H1 (cell line): ENCODE measurements at regions not wholly inside any gene's neighbourhood (a gene's known extent, or its start where the extent isn't known, plus 50 kb on each side); places are given as distances from the start of the nearest gene placed in this dataset.

ENCODE experiments used
- CTCF ChIA-PET: fragments of 300-600 bp; sonication (Branson Sonifier 250); formaldehyde crosslinking; loops from one replicate; lab custom pipeline; 2021; ENCODE audit not compliant: partially characterized antibody; lab: Charles Lee
- POLR2A ChIA-PET: fragments of 300-600 bp; sonication (Branson Sonifier 250); formaldehyde crosslinking; loops from one replicate; lab custom pipeline; 2021; ENCODE audit warnings: inconsistent platforms; ENCODE audit not compliant: partially characterized antibody; lab: Charles Lee
- DNase-seq, 2 experiments: peaks; one replicate each; pipeline versions ENCODE4 v3.0.0 to v3.0.0-alpha.2; 2010 to 2022; ENCODE audit warnings: low spot score in 2 of 2, low read depth in 1 of 2, mixed read lengths in 1 of 2
- FAIRE-seq: peaks from 2 replicates; lab custom pipeline; 2011; peaks lifted over from hg19 to GRCh38; lab: Jason Lieb, UNC
- H2AFZ ChIP-seq: 2 replicates; pipeline ENCODE4 v1.8.1; 2012; ENCODE audit warnings: low read length, inconsistent platforms
- H2AK5ac ChIP-seq: 2 replicates; pipeline ENCODE4 v1.6.1; 2013; ENCODE audit warnings: low read depth, low read length
- H2BK120ac ChIP-seq: replicated peaks from 2 replicates; pipeline ENCODE3; 2013; ENCODE audit warnings: low read depth, low read length, inconsistent platforms
- H2BK12ac ChIP-seq: 2 replicates; pipeline ENCODE4 v1.6.1; 2013; ENCODE audit warnings: low read depth, low read length
- H2BK15ac ChIP-seq: 2 replicates; pipeline ENCODE4 v1.6.1; 2013; ENCODE audit warnings: low read length
- H2BK20ac ChIP-seq: 2 replicates; pipeline ENCODE4 v1.6.1; 2013; ENCODE audit warnings: low read length
- H2BK5ac ChIP-seq: 2 replicates; pipeline ENCODE4 v1.6.1; 2013; ENCODE audit warnings: low read depth, low read length
- H3K14ac ChIP-seq: 2 replicates; pipeline ENCODE4 v1.6.1; 2013; ENCODE audit warnings: inconsistent platforms; ENCODE audit not compliant: insufficient read length
- H3K18ac ChIP-seq: 2 replicates; pipeline ENCODE4 v1.6.1; 2013; ENCODE audit warnings: low read length; ENCODE audit errors: extremely low read depth
- H3K23ac ChIP-seq: 2 replicates; pipeline ENCODE4 v1.6.1; 2013; ENCODE audit warnings: inconsistent platforms; ENCODE audit not compliant: insufficient read length
- H3K23me2 ChIP-seq: 2 replicates; pipeline ENCODE4 v1.6.1; 2013; ENCODE audit warnings: low read depth, low read length
- H3K27ac ChIP-seq: 2 replicates; pipeline ENCODE4 v1.6.1; 2011; ENCODE audit warnings: low read depth, low read length, inconsistent platforms
- H3K27me3 ChIP-seq, 4 experiments: replicated peaks in 1 of 4; 1 replicate in 1 of 4; 2 replicates in 3 of 4; pipeline versions ENCODE4 v1.6.1 to v1.8.1; 2011 to 2013; ENCODE audit warnings: low read length in 3 of 4, mild to moderate bottlenecking in 3 of 4, inconsistent platforms in 2 of 4, mixed read lengths in 2 of 4, moderate library complexity in 1 of 4; ENCODE audit not compliant: control insufficient read depth in 3 of 4, insufficient read depth in 3 of 4; ENCODE audit errors: extremely low read depth in 1 of 4
- H3K36me3 ChIP-seq, 4 experiments: 2 replicates each; pipeline versions ENCODE4 v1.6.1 to v1.8.1; 2011 to 2013; ENCODE audit warnings: mild to moderate bottlenecking in 4 of 4, low read length in 3 of 4, moderate library complexity in 2 of 4, control low read depth in 1 of 4, inconsistent platforms in 1 of 4; ENCODE audit not compliant: insufficient read depth in 4 of 4, control insufficient read depth in 2 of 4
- H3K4ac ChIP-seq: replicated peaks from 2 replicates; pipeline ENCODE3; 2013; ENCODE audit warnings: low read length, low read depth, mixed read lengths, inconsistent platforms; ENCODE audit not compliant: insufficient read length
- H3K4me1 ChIP-seq, 4 experiments: replicated peaks in 1 of 4; 1 replicate in 1 of 4; 2 replicates in 3 of 4; pipeline versions ENCODE4 v1.6.1 to v1.8.1; 2011 to 2013; ENCODE audit warnings: low read length in 3 of 4, inconsistent platforms in 2 of 4, mixed read lengths in 1 of 4; ENCODE audit not compliant: insufficient read depth in 4 of 4, control insufficient read depth in 3 of 4
- H3K4me2 ChIP-seq, 2 experiments: 2 replicates each; pipeline versions ENCODE4 v1.6.1 to v1.8.1; 2011 to 2013; ENCODE audit warnings: low read depth in 2 of 2, low read length in 2 of 2, control low read depth in 1 of 2, inconsistent platforms in 1 of 2, mild to moderate bottlenecking in 1 of 2; ENCODE audit not compliant: insufficient read depth in 1 of 2
- H3K4me3 ChIP-seq, 4 experiments: fragments of 200-600, 300-600 bp in 1 of 4; sonication (generic), shearing (Covaris generic), sonication (Bioruptor Twin) in 1 of 4; 2 replicates each; pipeline versions ENCODE4 v1.5.1 to v1.8.1; 2011 to 2016; ENCODE audit warnings: low read length in 4 of 4, low read depth in 3 of 4, control low read depth in 2 of 4, inconsistent platforms in 2 of 4, mild to moderate bottlenecking in 2 of 4, mixed read lengths in 1 of 4, moderate library complexity in 1 of 4; ENCODE audit not compliant: insufficient read depth in 2 of 4; ENCODE audit errors: extremely low read depth in 1 of 4
- H3K56ac ChIP-seq: replicated peaks from 2 replicates; pipeline ENCODE3; 2013; ENCODE audit warnings: low read depth, mild to moderate bottlenecking, mixed read lengths, low read length, inconsistent platforms; ENCODE audit not compliant: insufficient read length
- H3K79me1 ChIP-seq: 2 replicates; pipeline ENCODE4 v1.6.1; 2013; ENCODE audit warnings: low read depth, low read length, control low read depth
- H3K79me2 ChIP-seq, 2 experiments: 2 replicates each; pipeline versions ENCODE4 v1.6.1 to v1.8.1; 2012 to 2013; ENCODE audit warnings: low read length in 2 of 2, mild to moderate bottlenecking in 2 of 2, inconsistent platforms in 1 of 2; ENCODE audit not compliant: insufficient read depth in 2 of 2, control insufficient read depth in 1 of 2
- H3K9ac ChIP-seq, 4 experiments: replicated peaks in 1 of 4; 1 replicate in 1 of 4; 2 replicates in 3 of 4; pipeline versions ENCODE4 v1.6.1 to v1.8.1; 2011 to 2013; ENCODE audit warnings: low read depth in 3 of 4, low read length in 3 of 4, control low read depth in 2 of 4, mild to moderate bottlenecking in 2 of 4, moderate library complexity in 2 of 4, inconsistent platforms in 1 of 4; ENCODE audit errors: extremely low read depth in 1 of 4
- H3K9me3 ChIP-seq, 2 experiments: 2 replicates each; pipeline versions ENCODE4 v1.6.1 to v1.8.1; 2012 to 2013; ENCODE audit warnings: mild to moderate bottlenecking in 2 of 2, moderate library complexity in 2 of 2, control low read depth in 1 of 2, inconsistent platforms in 1 of 2, low read depth in 1 of 2, low read length in 1 of 2, mixed read lengths in 1 of 2; ENCODE audit not compliant: insufficient read depth in 2 of 2
- H4K20me1 ChIP-seq, 2 experiments: replicated peaks in 1 of 2; 2 replicates each; pipeline versions ENCODE3 to v1.8.1; 2011 to 2013; ENCODE audit warnings: inconsistent platforms in 2 of 2, low read length in 2 of 2, mild to moderate bottlenecking in 1 of 2; ENCODE audit not compliant: insufficient read depth in 2 of 2, control insufficient read depth in 1 of 2
- H4K5ac ChIP-seq: 2 replicates; pipeline ENCODE4 v1.6.1; 2013; ENCODE audit warnings: low read length, low read depth, mixed read lengths, inconsistent platforms; ENCODE audit not compliant: insufficient read length
- H4K8ac ChIP-seq: 2 replicates; pipeline ENCODE4 v1.8.0; 2013; ENCODE audit warnings: mild to moderate bottlenecking, moderate library complexity, low read length, inconsistent platforms; ENCODE audit not compliant: insufficient read depth; ENCODE audit errors: extremely low read depth
- H4K91ac ChIP-seq: replicated peaks from 2 replicates; pipeline ENCODE3; 2013; ENCODE audit warnings: low read length, mixed read lengths, inconsistent platforms; ENCODE audit not compliant: insufficient read length
- CTCF ChIP-seq, 3 experiments: IDR thresholded peaks; 1 replicate in 2 of 3; 2 replicates in 1 of 3; pipeline versions ENCODE4 v1.5.1 to v1.6.1; 2011; ENCODE audit warnings: low read length in 3 of 3, mild to moderate bottlenecking in 3 of 3, inconsistent platforms in 2 of 3, low read depth in 1 of 3, moderate library complexity in 1 of 3; ENCODE audit not compliant: insufficient read depth in 1 of 3; ENCODE audit errors: control extremely low read depth in 1 of 3
- E2F6 ChIP-seq: IDR thresholded peaks from 2 replicates; pipeline ENCODE4 v1.6.1; 2012; ENCODE audit warnings: inconsistent platforms
- JUND ChIP-seq: IDR thresholded peaks from 2 replicates; pipeline ENCODE4 v1.6.1; 2011; ENCODE audit warnings: mild to moderate bottlenecking, improper control_type of control experiment, low read length
- KDM5A ChIP-seq: fragments of 200-600 bp; IDR thresholded peaks from 2 replicates; pipeline ENCODE4 v1.7.1; 2012; ENCODE audit warnings: mild to moderate bottlenecking, low read length, inconsistent platforms, mixed read lengths
- WGBS, 2 experiments: shearing (Covaris generic) in 1 of 2; methylation state at CpG; one replicate each; pipeline versions ENCODE4 v1.1.6 to v1.1.7; 2013 to 2015; ENCODE audit warnings: low lambda C conversion rate in 2 of 2, mixed read lengths in 2 of 2, inconsistent platforms in 1 of 2, low coverage in 1 of 2, missing lambda C conversion rate in 1 of 2; ENCODE audit not compliant: insufficient replicate concordance in 2 of 2, insufficient coverage in 1 of 2, insufficient read length in 1 of 2; ENCODE audit errors: extremely low coverage in 1 of 2, missing lambda C conversion rate in 1 of 2; 5-methylcytosine and 5-hydroxymethylcytosine counted together

- Histone ChIP-seq H3K4me2 (no peak overlapping the region), H3K27ac (no peak overlapping the region), H3K23me2 (no peaks in the 10 kb centered on the region), H3K18ac (no peak overlapping the region), H3K9me3 (peaks cover 18 to 20% of the 10 kb centered on the region in 2 experiments; a peak in 2 of 4 replicates), H3K9ac (no peak overlapping the region), H2BK15ac (no peak overlapping the region), H3K79me1 (no peaks in the 10 kb centered on the region), H3K56ac (no peak overlapping the region), H3K27me3 (no peaks in the 10 kb centered on the region), H3K4me3 (no peak overlapping the region), H2AFZ (no peak overlapping the region), H2BK12ac (no peak overlapping the region), H4K20me1 (no peaks in the 10 kb centered on the region), H4K8ac (no peak overlapping the region), H2BK20ac (no peak overlapping the region), H3K23ac (no peak overlapping the region), H2AK5ac (no peak overlapping the region), H3K14ac (no peak overlapping the region), H4K5ac (no peak overlapping the region), H3K4ac (no peak overlapping the region), H3K36me3 (no peaks in the 10 kb centered on the region), H3K4me1 (no peaks in the 10 kb centered on the region), H3K79me2 (no peaks in the 10 kb centered on the region), H2BK120ac (no peak overlapping the region), H4K91ac (no peak overlapping the region), H2BK5ac (no peak overlapping the region)
- ChIA-PET POLR2A (no interaction called here), CTCF (interaction anchor here (0.8 to 1.5 kb wide), 2 partner anchors 8 to 10 kb away, joined by 3 to 4 read pairs; no protein-coding TSS in a partner anchor)
- DNase-seq, result no peak
- TF ChIP-seq JUND (no peak), KDM5A (no peak), CTCF (IDR thresholded peaks at IDR 0.05; ENCODE audit: control extremely low read depth in 1 of 3, insufficient read depth in 1 of 3, low read depth in 1 of 3, low read length in 3 of 3) (no peak), E2F6 (no peak)
- no peak for FAIRE-seq
- WGBS, 2 experiments, result 93% methylated on average over 6 of the region's 6 CpGs; no CpG with 5 or more reads in 1 of the 2 experiments
Observed at GRCh38 chr10:10941127-10941730, 76.4 kb upstream of the CELF2 start.
